ENCODE measurements at regions not wholly inside any gene's neighbourhood (a gene's known extent, or its start where the extent isn't known, plus 50 kb on each side); places are given as distances from the start of the nearest gene placed in this dataset.

DNA sequence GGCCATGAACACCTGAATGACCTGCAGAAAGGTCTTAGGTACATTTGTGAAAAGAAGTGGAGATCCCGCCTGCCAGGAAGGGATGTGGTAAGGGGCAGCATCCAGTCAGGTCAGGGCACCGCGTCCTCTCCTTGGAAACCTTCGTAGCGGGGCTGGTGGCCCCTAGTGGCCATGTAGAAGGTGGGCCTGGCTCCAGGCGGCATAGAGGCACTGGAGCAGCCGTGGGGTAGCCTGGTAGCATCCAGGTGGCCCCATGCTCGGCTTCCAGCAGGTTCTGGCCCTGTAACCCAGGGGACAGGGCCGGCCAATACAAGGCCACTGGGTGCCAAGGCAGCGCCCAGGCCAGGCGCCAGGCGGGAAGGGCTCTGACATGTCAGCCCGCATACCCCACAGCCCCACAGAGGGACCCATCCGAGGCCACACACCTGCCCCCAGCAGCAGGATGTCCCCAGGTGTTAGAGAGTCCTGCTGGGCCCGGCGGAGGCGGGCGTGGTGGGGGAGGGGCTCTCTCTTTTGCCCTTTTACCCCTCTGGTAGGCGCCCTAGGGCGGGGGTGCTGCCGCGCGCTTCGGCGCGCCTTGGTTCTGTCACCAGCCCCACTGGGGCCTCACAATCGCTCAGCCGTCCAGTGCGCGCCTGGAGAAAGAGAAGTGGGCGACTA, 58.3 kb upstream of the SPATA31E1 start:
- no peak for DNase-seq (ENCODE audit: low read depth)

- DNase-seq (ENCODE audit: low read depth) = no peak
These were observed 57.8 kb upstream of the SPATA31E1 start for GRCh38 chr9:87824886-87825285.

- no peak for DNase-seq (ENCODE audit: low read depth)
These were observed 56.3 kb upstream of the SPATA31E1 start for GRCh38 chr9:87826331-87826730.

GRCh38 chr9:87827341-87827740, 55.3 kb upstream of the SPATA31E1 start:
- no peak for DNase-seq (ENCODE audit: low read depth)

DNA sequence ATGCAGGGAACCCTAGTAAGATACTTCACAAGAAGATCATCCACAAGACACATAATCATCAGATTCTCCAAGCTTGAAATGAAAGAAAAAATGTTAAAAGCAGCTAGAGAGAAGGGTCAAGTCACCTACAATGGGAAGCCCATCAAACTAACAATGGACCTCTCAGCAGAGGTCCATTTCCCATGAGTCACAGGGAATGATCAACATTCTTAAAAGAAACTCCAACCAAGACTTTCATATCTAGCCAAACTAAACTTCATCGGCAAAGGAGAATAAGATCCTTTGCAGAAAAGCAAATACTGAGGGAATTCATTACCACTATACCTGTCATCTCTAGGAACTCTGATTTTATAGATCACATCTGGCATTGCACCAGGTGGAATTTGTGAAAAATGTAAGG, 52.9 kb upstream of the SPATA31E1 start:
- DNase-seq (ENCODE audit: low read depth) = no peak

- no peak for DNase-seq (ENCODE audit: low read depth)
These were observed 52.2 kb upstream of the SPATA31E1 start for GRCh38 chr9:87830446-87830845.

- DNase-seq (ENCODE audit: low read depth) = peak; percentile 59
These were observed 51.5 kb upstream of the SPATA31E1 start for GRCh38 chr9:87831159-87831558.

Data from fibroblast of gingiva (primary cell).